NCI-H1092 treated with DMSO at 0.1 percent for 48 hours (cell line): ENCODE measurements at regions not wholly inside any gene's neighbourhood (a gene's known extent, or its start where the extent isn't known, plus 50 kb on each side); places are given as distances from the start of the nearest gene placed in this dataset.
A peak's percentile ranks its signal among the peaks of the same experiment; 100 is the strongest.

Experiments
- DNase-seq: peaks from one replicate; lab custom pipeline; 2025; lab: John Stamatoyannopoulos, UW

- no peak for DNase-seq
Observed at GRCh38 chr15:100703032-100703578, 100.7 kb downstream of the ASB7 start.

GRCh38 chr15:100703671-100704070 is 101.3 kb downstream of the ASB7 start:
- DNase-seq, result no peak

GRCh38 chr15:100704281-100705055 is 102.1 kb downstream of the ASB7 start:
- no peak for DNase-seq

GRCh38 chr15:100705065-100705464 is 102.7 kb downstream of the ASB7 start:
- no peak for DNase-seq

- DNase-seq, result no peak
Observed at GRCh38 chr15:100705841-100706240, 103.5 kb downstream of the ASB7 start.

GRCh38 chr15:100707229-100707628 is 104.8 kb downstream of the ASB7 start:
- no peak for DNase-seq

- DNase-seq, result no peak
Observed at GRCh38 chr15:100708916-100709315, 106.5 kb downstream of the ASB7 start.

- no peak for DNase-seq
Observed at GRCh38 chr15:100710222-100710621, 107.8 kb downstream of the ASB7 start.

GRCh38 chr15:100710744-100711515 is 108.5 kb downstream of the ASB7 start:
- DNase-seq, result no peak

- no peak for DNase-seq
Observed at GRCh38 chr15:100711516-100712021, 109.2 kb downstream of the ASB7 start.

- DNase-seq, result no peak
Observed at GRCh38 chr15:100712226-100712625, 109.8 kb downstream of the ASB7 start.

GRCh38 chr15:100713163-100713867 is 110.9 kb downstream of the ASB7 start:
- no peak for DNase-seq

- DNase-seq, result no peak
Observed at GRCh38 chr15:100714034-100714748, 111.8 kb downstream of the ASB7 start.

- DNase-seq, result no peak
Observed at GRCh38 chr15:100714749-100715342, 112.5 kb downstream of the ASB7 start.

GRCh38 chr15:100715571-100716455 is 113.4 kb downstream of the ASB7 start:
- DNase-seq, result peak; percentile 3

GRCh38 chr15:100716456-100717085 is 114.2 kb downstream of the ASB7 start:
- no peak for DNase-seq

GRCh38 chr15:100717596-100717995 is 115.2 kb downstream of the ASB7 start:
- no peak for DNase-seq

GRCh38 chr15:100718075-100718980 is 115.9 kb downstream of the ASB7 start:
- no peak for DNase-seq
